HEK293T (cell line): ENCODE measurements at regions not wholly inside any gene's neighbourhood (a gene's known extent, or its start where the extent isn't known, plus 50 kb on each side); places are given as distances from the start of the nearest gene placed in this dataset.

Experiments used
- CTCF ChIA-PET: fragments of 350-600 bp; formaldehyde crosslinking; extraction: SDS; loops from one replicate; lab custom pipeline; 2021; ENCODE audit warnings: antibody characterized with exemption, inconsistent platforms; lab: Yijun Ruan, JAX
- POLR2A ChIA-PET: fragments of 350-600 bp; formaldehyde crosslinking; extraction: SDS; loops from one replicate; lab custom pipeline; 2020; ENCODE audit warnings: antibody characterized with exemption, inconsistent platforms; lab: Yijun Ruan, JAX
- DNase-seq: peaks from one replicate; pipeline ENCODE4 v3.0.0; 2012; ENCODE audit warnings: mixed read lengths; ENCODE audit errors: extremely low spot score
- ARNT ChIP-seq: fragments of 450-650 bp; IDR thresholded peaks from 2 replicates; pipeline ENCODE4 v1.6.1; 2017; ENCODE audit warnings: mild to moderate bottlenecking
- BHLHE40 ChIP-seq: fragments of 450-650 bp; IDR thresholded peaks from 2 replicates; pipeline ENCODE4 v1.6.1; 2016; ENCODE audit warnings: mild to moderate bottlenecking, moderate library complexity, borderline replicate concordance
- CTBP1 ChIP-seq: fragments of 450-650 bp; IDR thresholded peaks from 2 replicates; pipeline ENCODE4 v1.6.1; 2016; ENCODE audit warnings: borderline replicate concordance
- ELF4 ChIP-seq: fragments of 450-650 bp; IDR thresholded peaks from 2 replicates; pipeline ENCODE4 v1.6.1; 2017; ENCODE audit warnings: antibody characterized with exemption
- FOXA1 ChIP-seq: fragments of 450-650 bp; IDR thresholded peaks from 2 replicates; pipeline ENCODE4 v1.6.1; 2016; ENCODE audit warnings: mild to moderate bottlenecking
- FOXK2 ChIP-seq: fragments of 450-650 bp; IDR thresholded peaks from 2 replicates; pipeline ENCODE4 v1.6.1; 2016; ENCODE audit warnings: mild to moderate bottlenecking
- FOXM1 ChIP-seq: fragments of 450-650 bp; IDR thresholded peaks from 2 replicates; pipeline ENCODE4 v1.6.1; 2017; ENCODE audit warnings: mild to moderate bottlenecking, borderline replicate concordance
- HDGF ChIP-seq: fragments of 450-650 bp; IDR thresholded peaks from 2 replicates; pipeline ENCODE4 v1.6.1; 2017; ENCODE audit warnings: antibody characterized with exemption, borderline replicate concordance
- L3MBTL2 ChIP-seq: fragments of 450-650 bp; conservative IDR thresholded peaks from 2 replicates; pipeline ENCODE4 v1.6.1; 2016; ENCODE audit warnings: mild to moderate bottlenecking
- LEF1 ChIP-seq: fragments of 450-650 bp; IDR thresholded peaks from 2 replicates; pipeline ENCODE4 v1.6.1; 2017; ENCODE audit warnings: mild to moderate bottlenecking, borderline replicate concordance
- NFRKB ChIP-seq: fragments of 450-650 bp; IDR thresholded peaks from 2 replicates; pipeline ENCODE4 v1.6.1; 2016; ENCODE audit warnings: mild to moderate bottlenecking, moderate library complexity
- SP1 ChIP-seq: fragments of 450-650 bp; IDR thresholded peaks from 2 replicates; pipeline ENCODE4 v1.6.1; 2017
- SUZ12 ChIP-seq: fragments of 450-650 bp; IDR thresholded peaks from 2 replicates; pipeline ENCODE4 v1.6.1; 2016; ENCODE audit warnings: mild to moderate bottlenecking
- TARDBP ChIP-seq: fragments of 450-650 bp; IDR thresholded peaks from 2 replicates; pipeline ENCODE4 v1.6.1; 2016
- ZNF384 ChIP-seq: fragments of 450-650 bp; IDR thresholded peaks from 2 replicates; pipeline ENCODE4 v1.6.1; 2016
- TF ChIP-seq, protein P1 (sequence below): fragments of 450-650 bp; IDR thresholded peaks from 2 replicates; pipeline ENCODE4 v1.6.1; 2016

DNA sequence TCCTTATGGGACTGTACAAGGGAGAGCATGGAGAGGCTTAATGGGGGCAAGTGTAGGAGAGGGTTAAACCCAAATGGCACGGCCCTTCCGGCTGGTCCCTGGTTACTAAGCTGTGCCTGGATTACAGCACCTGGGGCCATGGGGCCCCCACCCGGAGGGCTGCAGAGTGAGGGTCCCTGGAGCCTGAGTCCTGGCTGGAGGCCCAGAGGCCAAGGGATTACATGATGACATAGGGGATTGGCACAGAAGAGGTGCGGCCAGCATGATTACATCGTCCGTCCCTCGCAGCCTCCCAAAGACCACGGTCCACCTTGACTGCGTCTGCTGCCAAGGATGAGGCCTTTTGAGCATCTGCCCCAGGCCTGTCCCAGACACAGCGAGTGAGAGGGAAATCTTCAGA is 149.4 kb downstream of the URI1 start:
- ChIA-PET POLR2A (no interaction called here), CTCF (no interaction called here)
- TF ChIP-seq L3MBTL2 (no peak), ELF4 (no peak), ARNT (no peak), LEF1 (no peak), NFRKB (no peak), CTBP1 (no peak), TARDBP (no peak), FOXA1 (no peak), SP1 (no peak), HDGF (no peak), ZNF384 (no peak), BHLHE40 (no peak), SUZ12 (no peak)
- TF ChIP-seq, protein P1, sequence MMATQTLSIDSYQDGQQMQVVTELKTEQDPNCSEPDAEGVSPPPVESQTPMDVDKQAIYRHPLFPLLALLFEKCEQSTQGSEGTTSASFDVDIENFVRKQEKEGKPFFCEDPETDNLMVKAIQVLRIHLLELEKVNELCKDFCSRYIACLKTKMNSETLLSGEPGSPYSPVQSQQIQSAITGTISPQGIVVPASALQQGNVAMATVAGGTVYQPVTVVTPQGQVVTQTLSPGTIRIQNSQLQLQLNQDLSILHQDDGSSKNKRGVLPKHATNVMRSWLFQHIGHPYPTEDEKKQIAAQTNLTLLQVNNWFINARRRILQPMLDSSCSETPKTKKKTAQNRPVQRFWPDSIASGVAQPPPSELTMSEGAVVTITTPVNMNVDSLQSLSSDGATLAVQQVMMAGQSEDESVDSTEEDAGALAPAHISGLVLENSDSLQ: no peak
- no peak for DNase-seq

DNA sequence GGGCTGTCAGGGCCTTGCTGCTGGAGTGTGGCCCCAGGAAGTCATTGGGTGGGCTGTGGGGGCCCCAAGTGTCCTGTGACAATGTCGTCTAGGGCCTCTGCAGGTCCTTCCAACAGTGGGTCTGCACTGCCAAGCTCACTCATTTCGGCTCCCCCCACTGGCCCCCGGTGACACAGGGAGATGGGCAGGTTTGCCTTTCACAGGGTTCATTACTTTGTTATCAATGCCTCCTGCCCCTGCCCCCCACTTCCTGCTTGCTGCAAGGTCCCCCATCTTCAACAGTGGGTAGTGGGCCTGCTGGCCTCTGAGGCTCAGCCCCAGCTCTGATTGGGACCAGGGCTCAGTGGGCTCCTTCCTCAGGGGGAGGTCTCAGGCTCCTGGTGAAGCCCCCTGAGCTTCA is 149.8 kb downstream of the URI1 start:
- ChIA-PET CTCF (no interaction called here), POLR2A (no interaction called here)
- TF ChIP-seq L3MBTL2 (no peak), ELF4 (no peak), FOXA1 (no peak), CTBP1 (no peak), SP1 (no peak), SUZ12 (no peak), TARDBP (no peak), ZNF384 (no peak), LEF1 (no peak), NFRKB (no peak), FOXM1 (no peak), BHLHE40 (no peak), HDGF (no peak), FOXK2 (no peak), ARNT (no peak)
- TF ChIP-seq, protein P1: no peak
- no peak for DNase-seq

DNA sequence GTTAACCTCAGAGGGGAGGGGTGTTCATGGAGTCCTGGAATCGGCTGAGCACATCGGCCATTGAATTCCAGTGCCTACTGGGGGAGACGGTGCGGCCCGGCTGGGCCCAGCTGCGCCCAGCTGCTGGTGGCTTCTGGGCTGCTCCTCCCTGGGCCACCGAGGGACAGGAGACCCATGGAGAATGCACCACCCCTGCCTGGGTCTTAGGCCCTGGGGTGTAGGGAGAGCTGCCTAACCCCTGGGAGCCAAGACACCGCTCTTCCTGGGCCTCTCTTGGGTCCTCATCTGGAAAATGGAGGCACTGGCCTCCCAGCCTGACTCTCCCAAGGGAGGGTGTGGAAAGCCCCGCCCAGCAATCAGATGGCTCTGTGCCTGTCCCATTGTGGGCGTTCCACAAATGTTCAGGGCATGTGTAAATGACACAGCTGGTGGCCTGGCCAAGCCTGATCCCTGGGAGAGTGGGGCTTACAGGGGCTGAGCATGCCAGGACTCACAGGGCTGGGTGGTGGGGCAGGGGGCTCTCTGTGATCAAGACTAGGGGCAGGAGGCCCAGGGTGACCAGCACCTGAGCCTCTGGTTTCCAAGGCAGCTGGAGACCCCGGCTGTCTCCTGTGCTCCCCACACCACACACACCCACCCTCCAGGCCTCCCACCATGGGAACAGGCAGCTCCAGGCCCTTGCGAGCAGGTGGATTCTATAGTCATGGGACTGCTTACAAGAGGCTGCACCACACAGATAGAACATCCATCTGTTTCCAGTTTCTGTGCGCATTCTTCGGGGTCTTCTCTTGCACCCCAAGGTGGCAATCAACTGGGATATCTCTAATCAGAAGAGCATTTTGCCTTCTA is 150.9 kb downstream of the URI1 start:
- DNase-seq: no peak
- POLR2A ChIA-PET: no interaction called here
- CTCF ChIA-PET: no interaction called here
- no peak for TF ChIP-seq FOXM1
- TF ChIP-seq ELF4: no peak
- TF ChIP-seq L3MBTL2: no peak
- TF ChIP-seq HDGF: no peak
- TF ChIP-seq ARNT: no peak
- TF ChIP-seq ZNF384: no peak
- no peak for TF ChIP-seq CTBP1
- TF ChIP-seq SUZ12: no peak
- TF ChIP-seq SP1: no peak

DNA sequence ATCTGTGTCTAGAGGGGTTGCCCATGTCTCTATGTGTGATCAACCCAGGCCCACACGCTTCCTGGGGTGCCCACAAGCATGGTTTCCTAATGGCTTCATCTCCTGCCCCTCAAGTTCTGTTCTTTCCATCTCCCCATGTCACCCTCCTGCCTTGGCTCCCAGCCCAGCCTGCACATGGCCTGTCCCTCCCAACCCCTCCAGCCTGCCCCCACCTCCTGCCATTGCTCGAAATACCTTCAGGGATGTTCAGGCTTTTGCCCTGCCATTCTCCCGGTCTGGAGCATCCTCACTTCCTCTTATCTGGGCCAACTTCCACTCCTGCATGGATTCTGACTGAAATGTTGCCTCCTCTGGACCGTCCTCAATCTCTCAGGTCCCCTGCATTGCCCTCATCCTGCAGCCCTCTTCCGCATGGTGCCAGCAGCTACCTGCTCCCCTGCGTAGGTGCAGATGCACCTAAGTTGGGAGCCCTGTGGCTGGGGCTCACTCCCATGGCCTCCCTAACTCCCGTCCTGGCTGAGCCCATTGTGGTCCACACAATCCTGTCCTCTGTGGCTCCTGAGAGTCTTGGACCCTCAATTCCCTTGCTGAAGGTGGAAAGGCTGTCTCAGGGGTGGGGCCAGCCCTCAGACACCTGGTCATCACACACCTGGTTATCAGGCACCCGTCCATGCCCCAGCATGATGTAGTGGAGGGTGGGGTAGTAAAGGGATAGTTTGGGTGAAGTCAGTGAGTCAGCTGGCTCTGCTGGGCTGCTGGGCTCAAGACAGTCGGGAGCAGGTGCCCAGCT is 152.1 kb downstream of the URI1 start:
- CTCF ChIA-PET: no interaction called here
- no peak for TF ChIP-seq SUZ12
- no peak for TF ChIP-seq ELF4
- no peak for TF ChIP-seq FOXA1
- no peak for TF ChIP-seq BHLHE40
- no peak for TF ChIP-seq ARNT
- no peak for TF ChIP-seq FOXK2
- no peak for TF ChIP-seq NFRKB
- TF ChIP-seq HDGF: no peak
- TF ChIP-seq, protein P1: no peak
- TF ChIP-seq TARDBP: no peak
- TF ChIP-seq L3MBTL2: no peak
- TF ChIP-seq ZNF384: no peak
- TF ChIP-seq SP1: no peak
- POLR2A ChIA-PET: no interaction called here
- no peak for DNase-seq

DNA sequence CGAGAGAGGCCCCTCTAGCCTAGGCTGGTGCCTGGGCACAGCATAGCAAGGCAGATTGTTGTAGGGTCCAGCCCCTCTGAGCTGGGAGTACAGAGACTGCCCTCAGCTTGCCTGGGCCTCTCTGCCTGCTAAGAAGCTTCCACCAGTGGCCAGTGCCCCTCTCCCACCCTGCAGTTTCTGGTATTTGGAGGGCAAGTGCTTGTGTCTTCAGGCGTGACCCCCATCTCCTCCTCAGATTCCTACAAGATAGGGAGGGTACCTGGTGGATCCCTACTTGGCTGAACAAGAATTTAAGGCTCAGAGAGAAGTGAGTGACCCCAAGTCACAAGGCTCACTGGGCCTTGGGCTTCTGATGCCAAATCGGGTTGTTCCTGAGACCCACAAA is 152.7 kb downstream of the URI1 start:
- TF ChIP-seq SUZ12 (no peak), ELF4 (no peak), ZNF384 (no peak), NFRKB (no peak), SP1 (no peak), LEF1 (no peak), ARNT (no peak), CTBP1 (no peak), BHLHE40 (no peak), FOXK2 (no peak), FOXA1 (no peak), L3MBTL2 (no peak), HDGF (no peak), TARDBP (no peak)
- TF ChIP-seq, protein P1: no peak
- POLR2A ChIA-PET: no interaction called here

More for the DNA sequence above, 152.7 kb downstream of the URI1 start:
- CTCF ChIA-PET: no interaction called here
- DNase-seq: no peak
